ENCODE measurements at regions not wholly inside any gene's neighbourhood (a gene's known extent, or its start where the extent isn't known, plus 50 kb on each side); places are given as distances from the start of the nearest gene placed in this dataset.

GRCh38 chr7:156430109-156430508 lies 210.5 kb upstream of the RNF32 start:
- Histone ChIP-seq H3K4me1 (no peaks in the 10 kb centered on the region), H3K4me3 (no peak overlapping the region), H3K36me3 (replicated peaks) (no peaks in the 10 kb centered on the region), H3K27me3 (ENCODE audit: low read depth) (no peaks in the 10 kb centered on the region; the same call in 1 of the 2 replicates), H3K9me3 (no peaks in the 10 kb centered on the region)
- in situ Hi-C loops (cut with MboI; ENCODE audit: low sequenced_read_pairs): no loop called here
- no peak for DNase-seq (ENCODE audit: low spot score in 2 of 2)

- H3K27me3 ChIP-seq (ENCODE audit: low read depth): no peaks in the 10 kb centered on the region; the same call in 1 of the 2 replicates
- no peaks in the 10 kb centered on the region for H3K9me3 ChIP-seq
- H3K36me3 ChIP-seq (replicated peaks): no peaks in the 10 kb centered on the region
- no peak for DNase-seq (ENCODE audit: low spot score in 2 of 2)
- no peaks in the 10 kb centered on the region for H3K4me1 ChIP-seq
- H3K4me3 ChIP-seq: no peak overlapping the region
- in situ Hi-C loops (cut with MboI; ENCODE audit: low sequenced_read_pairs): no loop called here
These were observed 211.1 kb upstream of the RNF32 start for GRCh38 chr7:156429514-156429913.

GRCh38 chr7:156423876-156424275 lies 216.7 kb upstream of the RNF32 start:
- no peaks in the 10 kb centered on the region; the same call in 1 of the 2 replicates for H3K27me3 ChIP-seq (ENCODE audit: low read depth)
- in situ Hi-C loops (cut with MboI; ENCODE audit: low sequenced_read_pairs): no loop called here
- no peaks in the 10 kb centered on the region for H3K9me3 ChIP-seq
- no peak for DNase-seq (ENCODE audit: low spot score in 2 of 2)
- no peak overlapping the region for H3K4me3 ChIP-seq
- H3K4me1 ChIP-seq: no peaks in the 10 kb centered on the region
- H3K36me3 ChIP-seq (replicated peaks): no peaks in the 10 kb centered on the region

- Histone ChIP-seq H3K4me3 (no peak overlapping the region), H3K9me3 (no peaks in the 10 kb centered on the region), H3K4me1 (no peaks in the 10 kb centered on the region), H3K36me3 (replicated peaks) (no peaks in the 10 kb centered on the region), H3K27me3 (ENCODE audit: low read depth) (no peaks in the 10 kb centered on the region; the same call in 1 of the 2 replicates)
- no peak for DNase-seq (ENCODE audit: low spot score in 2 of 2)
- in situ Hi-C loops (cut with MboI; ENCODE audit: low sequenced_read_pairs): no loop called here
These were observed 220.1 kb upstream of the RNF32 start for GRCh38 chr7:156420496-156420895.

- H3K4me3 ChIP-seq: no peak overlapping the region
- no peaks in the 10 kb centered on the region for H3K9me3 ChIP-seq
- in situ Hi-C loops (cut with MboI; ENCODE audit: low sequenced_read_pairs): no loop called here
- H3K4me1 ChIP-seq: no peaks in the 10 kb centered on the region
- no peaks in the 10 kb centered on the region for H3K36me3 ChIP-seq (replicated peaks)
- no peak for DNase-seq (ENCODE audit: low spot score in 2 of 2)
- H3K27me3 ChIP-seq (ENCODE audit: low read depth): no peaks in the 10 kb centered on the region
These were observed 220.8 kb upstream of the RNF32 start for GRCh38 chr7:156419782-156420181.

GRCh38 chr7:156402255-156402654 lies 238.3 kb upstream of the RNF32 start:
- in situ Hi-C loops (cut with MboI; ENCODE audit: low sequenced_read_pairs): no loop called here
- H3K36me3 ChIP-seq (replicated peaks): no peaks in the 10 kb centered on the region
- H3K9me3 ChIP-seq: no peaks in the 10 kb centered on the region
- H3K27me3 ChIP-seq (ENCODE audit: low read depth): no peaks in the 10 kb centered on the region
- H3K4me3 ChIP-seq: no peak overlapping the region
- no peak for DNase-seq (ENCODE audit: low spot score in 2 of 2)
- no peaks in the 10 kb centered on the region for H3K4me1 ChIP-seq

- Histone ChIP-seq H3K4me3 (no peak overlapping the region), H3K27me3 (ENCODE audit: low read depth) (no peaks in the 10 kb centered on the region)
- in situ Hi-C loops (cut with MboI; ENCODE audit: low sequenced_read_pairs): no loop called here
These were observed 239.0 kb upstream of the RNF32 start for GRCh38 chr7:156401617-156402016.

GRCh38 chr7:156400046-156400445 lies 240.5 kb upstream of the RNF32 start:
- Histone ChIP-seq H3K27me3 (ENCODE audit: low read depth) (no peaks in the 10 kb centered on the region), H3K4me3 (no peak overlapping the region), H3K4me1 (no peaks in the 10 kb centered on the region), H3K36me3 (replicated peaks) (no peaks in the 10 kb centered on the region), H3K9me3 (no peaks in the 10 kb centered on the region)
- no peak for DNase-seq (ENCODE audit: low spot score in 2 of 2)
- in situ Hi-C loops (cut with MboI; ENCODE audit: low sequenced_read_pairs): no loop called here

More at GRCh38 chr7:156401617-156402016, 239.0 kb upstream of the RNF32 start:
- no peaks in the 10 kb centered on the region for H3K36me3 ChIP-seq (replicated peaks)
- no peak for DNase-seq (ENCODE audit: low spot score in 2 of 2)
- H3K4me1 ChIP-seq: no peaks in the 10 kb centered on the region
- H3K9me3 ChIP-seq: no peaks in the 10 kb centered on the region

- H3K9me3 ChIP-seq: no peaks in the 10 kb centered on the region
- H3K4me3 ChIP-seq: no peak overlapping the region
- no peaks in the 10 kb centered on the region for H3K36me3 ChIP-seq (replicated peaks)
- DNase-seq (ENCODE audit: low spot score in 2 of 2): no peak
- in situ Hi-C loops (cut with MboI; ENCODE audit: low sequenced_read_pairs): no loop called here
- H3K4me1 ChIP-seq: no peaks in the 10 kb centered on the region
- no peaks in the 10 kb centered on the region for H3K27me3 ChIP-seq (ENCODE audit: low read depth)
These were observed 243.3 kb upstream of the RNF32 start for GRCh38 chr7:156397249-156397648.

- Histone ChIP-seq H3K36me3 (replicated peaks) (no peaks in the 10 kb centered on the region), H3K4me1 (no peaks in the 10 kb centered on the region), H3K4me3 (no peak overlapping the region), H3K27me3 (ENCODE audit: low read depth) (no peaks in the 10 kb centered on the region), H3K9me3 (no peaks in the 10 kb centered on the region)
- no peak for DNase-seq (ENCODE audit: low spot score in 2 of 2)
- in situ Hi-C loops (cut with MboI; ENCODE audit: low sequenced_read_pairs): no loop called here
These were observed 251.4 kb upstream of the RNF32 start for GRCh38 chr7:156389116-156389692.

- in situ Hi-C loops (cut with MboI; ENCODE audit: low sequenced_read_pairs): no loop called here
- DNase-seq (ENCODE audit: low spot score in 2 of 2): peak in 1 of 2 experiments; percentile 21
- H3K4me3 ChIP-seq: no peak overlapping the region
- no peaks in the 10 kb centered on the region for H3K9me3 ChIP-seq
- H3K36me3 ChIP-seq (replicated peaks): no peaks in the 10 kb centered on the region
- H3K4me1 ChIP-seq: no peaks in the 10 kb centered on the region
- H3K27me3 ChIP-seq (ENCODE audit: low read depth): no peaks in the 10 kb centered on the region
These were observed 254.5 kb upstream of the RNF32 start for GRCh38 chr7:156386097-156386496.

GRCh38 chr7:156384706-156385105 lies 255.9 kb upstream of the RNF32 start:
- in situ Hi-C loops (cut with MboI; ENCODE audit: low sequenced_read_pairs): no loop called here
- no peaks in the 10 kb centered on the region for H3K27me3 ChIP-seq (ENCODE audit: low read depth)
- H3K36me3 ChIP-seq (replicated peaks): no peaks in the 10 kb centered on the region
- no peak overlapping the region for H3K4me3 ChIP-seq
- no peaks in the 10 kb centered on the region; the same call in 1 of the 2 replicates for H3K9me3 ChIP-seq
- no peaks in the 10 kb centered on the region for H3K4me1 ChIP-seq
- no peak for DNase-seq (ENCODE audit: low spot score in 2 of 2)

- Histone ChIP-seq H3K27me3 (ENCODE audit: low read depth) (no peaks in the 10 kb centered on the region), H3K36me3 (replicated peaks) (no peaks in the 10 kb centered on the region), H3K4me3 (no peak overlapping the region), H3K4me1 (peaks cover 6% of the 10 kb centered on the region), H3K9me3 (no peaks in the 10 kb centered on the region; the same call in 1 of the 2 replicates)
- no peak for DNase-seq (ENCODE audit: low spot score in 2 of 2)
- in situ Hi-C loops (cut with MboI; ENCODE audit: low sequenced_read_pairs): no loop called here
These were observed 257.0 kb upstream of the RNF32 start for GRCh38 chr7:156383526-156383925.

- H3K9me3 ChIP-seq: no peaks in the 10 kb centered on the region; the same call in 1 of the 2 replicates
- peaks cover 6% of the 10 kb centered on the region for H3K4me1 ChIP-seq
- H3K36me3 ChIP-seq (replicated peaks): no peaks in the 10 kb centered on the region
- DNase-seq (ENCODE audit: low spot score in 2 of 2): no peak
- in situ Hi-C loops (cut with MboI; ENCODE audit: low sequenced_read_pairs): no loop called here
- H3K4me3 ChIP-seq: no peak overlapping the region
- H3K27me3 ChIP-seq (ENCODE audit: low read depth): no peaks in the 10 kb centered on the region
These were observed 260.3 kb upstream of the RNF32 start for GRCh38 chr7:156380261-156380660.

Data from HAP-1 (cell line).